Panc1 (cell line): ENCODE measurements at regions not wholly inside any gene's neighbourhood (a gene's known extent, or its start where the extent isn't known, plus 50 kb on each side); places are given as distances from the start of the nearest gene placed in this dataset.

ENCODE experiments used
- ATAC-seq: fragments of 200-7000 bp; cut with Tn5 transposase; 2 replicates; pipeline ENCODE4 v1.9.1; 2020; ENCODE audit warnings: mild to moderate bottlenecking, moderate library complexity
- BruUV-seq: library from RNA; stranded (reverse); fragments of 400-500 nt; replicated peaks from 2 replicates; lab custom pipeline; 2021; lab: Mats Ljungman, UMichigan
- CTCF ChIA-PET: fragments of 300-600 bp; sonication (Branson Sonifier 250); formaldehyde crosslinking; loops from one replicate; lab custom pipeline; 2022; ENCODE audit warnings: antibody characterized with exemption; lab: Charles Lee
- POLR2A ChIA-PET: fragments of 300-600 bp; sonication (Branson Sonifier 250); formaldehyde crosslinking; loops from one replicate; lab custom pipeline; 2022; ENCODE audit warnings: antibody characterized with exemption; lab: Charles Lee
- DNase-seq: peaks from one replicate; pipeline ENCODE4 v3.0.0-alpha.2; 2010; ENCODE audit warnings: low read depth, low spot score
- H3K27ac ChIP-seq: 2 replicates; pipeline ENCODE4 v1.5.1; 2011; ENCODE audit warnings: mild to moderate bottlenecking, low read length, inconsistent platforms
- H3K27me3 ChIP-seq: fragments of 200-500 bp; sonication (Bioruptor generic); 2 replicates; pipeline ENCODE4 v1.6.0; 2014; ENCODE audit warnings: low read length, inconsistent platforms; ENCODE audit not compliant: control insufficient read depth, insufficient read depth
- H3K36me3 ChIP-seq: fragments of 200-500 bp; sonication (Bioruptor generic); 2 replicates; pipeline ENCODE4 v1.5.1; 2014; ENCODE audit warnings: inconsistent platforms, mild to moderate bottlenecking, low read length, moderate library complexity; ENCODE audit not compliant: control insufficient read depth, insufficient read depth
- H3K4me1 ChIP-seq: 2 replicates; pipeline ENCODE4 v1.5.1; 2011; ENCODE audit warnings: inconsistent platforms, mild to moderate bottlenecking, low read length, moderate library complexity; ENCODE audit not compliant: control insufficient read depth, insufficient read depth
- H3K4me3 ChIP-seq, 2 experiments: 2 replicates each; pipeline ENCODE4 v1.5.1; 2011 to 2012; ENCODE audit warnings: low read depth in 2 of 2, low read length in 2 of 2, mild to moderate bottlenecking in 2 of 2, inconsistent platforms in 1 of 2, moderate library complexity in 1 of 2
- H3K9me3 ChIP-seq: fragments of 200-500 bp; sonication (Bioruptor generic); 2 replicates; pipeline ENCODE4 v1.5.1; 2014; ENCODE audit warnings: low read depth, mild to moderate bottlenecking, inconsistent platforms, low read length, moderate library complexity; ENCODE audit not compliant: control insufficient read depth, insufficient read depth
- POLR2AphosphoS5 ChIP-seq: IDR thresholded peaks from 2 replicates; pipeline ENCODE4 v1.6.1; 2012; ENCODE audit warnings: mild to moderate bottlenecking, low read depth, low read length, moderate library complexity
- SIN3A ChIP-seq: IDR thresholded peaks from 2 replicates; pipeline ENCODE4 v1.6.1; 2012; ENCODE audit warnings: low read depth, mild to moderate bottlenecking, low read length, moderate library complexity, borderline replicate concordance; ENCODE audit not compliant: insufficient read depth
- TCF7L2 ChIP-seq: IDR thresholded peaks from 2 replicates; pipeline ENCODE4 v1.6.1; 2011; ENCODE audit warnings: mild to moderate bottlenecking, low read depth, low read length, inconsistent platforms
- in situ Hi-C: cut with HindIII; loops from 2 replicates; pipeline ENCODE4 v1.10.0; 2016; ENCODE audit warnings: low sequenced_read_pairs, low pct_unique_long_range_greater_than_20kb
- intact Hi-C: fragments of 100-400 bp; cut with micrococcal nuclease; formaldehyde crosslinking; loops from one replicate; pipeline ENCODE4 v1.10.0; 2022; ENCODE audit not compliant: unreplicated experiment
- TF ChIP-seq, protein P1 (sequence below): fragments of 450-650 bp; IDR thresholded peaks from 2 replicates; pipeline ENCODE4 v1.5.1; 2017; ENCODE audit warnings: mild to moderate bottlenecking
- TF ChIP-seq, protein P2 (sequence below), 2 experiments: IDR thresholded peaks; 2 replicates each; pipeline ENCODE4 v1.6.1; 2011 to 2012; ENCODE audit warnings: low read depth in 2 of 2, control low read depth in 1 of 2, low read length in 1 of 2, mild to moderate bottlenecking in 1 of 2, moderate library complexity in 1 of 2; ENCODE audit not compliant: insufficient read depth in 1 of 2

DNA sequence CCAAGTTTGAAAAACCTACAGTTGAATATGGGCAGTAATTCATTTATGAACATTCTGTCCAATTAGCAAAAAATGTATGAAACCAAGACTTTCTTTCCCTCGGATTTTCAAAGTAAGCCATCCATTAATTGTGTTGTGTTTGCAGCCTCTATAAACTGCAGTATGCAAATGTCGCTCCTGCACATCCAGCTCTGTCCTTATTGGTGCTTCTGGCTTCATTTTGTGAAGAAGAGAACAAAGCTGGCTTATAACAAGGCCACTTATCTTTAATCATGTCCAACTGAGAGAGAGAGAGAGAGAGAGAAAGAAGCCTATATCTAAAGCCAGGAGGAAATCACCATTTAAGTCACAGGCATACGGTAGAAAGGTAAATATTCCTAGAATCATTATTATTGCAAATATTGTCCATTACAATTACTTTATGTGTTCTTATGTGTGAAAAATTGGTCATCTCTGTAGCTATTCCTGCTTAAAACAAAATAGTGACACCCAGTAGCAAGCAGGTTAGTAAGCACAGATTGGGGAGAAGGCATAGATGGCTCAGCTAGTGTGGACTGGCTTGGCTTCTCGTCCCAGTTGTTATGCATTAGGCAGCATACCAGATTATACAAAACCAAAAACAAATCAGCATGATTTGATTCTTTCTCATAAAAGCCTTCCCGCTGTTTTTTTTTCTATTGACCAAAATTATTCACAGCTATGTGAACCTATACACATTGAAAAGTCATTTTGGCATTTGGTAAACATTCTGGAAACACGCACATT, 726.4 kb upstream of the SOX11 start:
- no TSS peak for BruUV-seq
- Histone ChIP-seq H3K4me3 (no peak overlapping the region), H3K9me3 (no peaks in the 10 kb centered on the region), H3K27me3 (no peaks in the 10 kb centered on the region), H3K36me3 (no peaks in the 10 kb centered on the region), H3K4me1 (no peaks in the 10 kb centered on the region), H3K27ac (no peak overlapping the region)
- ATAC-seq = no peak
- TF ChIP-seq SIN3A (no peak), POLR2AphosphoS5 (no peak), TCF7L2 (no peak)
- TF ChIP-seq, protein P1, sequence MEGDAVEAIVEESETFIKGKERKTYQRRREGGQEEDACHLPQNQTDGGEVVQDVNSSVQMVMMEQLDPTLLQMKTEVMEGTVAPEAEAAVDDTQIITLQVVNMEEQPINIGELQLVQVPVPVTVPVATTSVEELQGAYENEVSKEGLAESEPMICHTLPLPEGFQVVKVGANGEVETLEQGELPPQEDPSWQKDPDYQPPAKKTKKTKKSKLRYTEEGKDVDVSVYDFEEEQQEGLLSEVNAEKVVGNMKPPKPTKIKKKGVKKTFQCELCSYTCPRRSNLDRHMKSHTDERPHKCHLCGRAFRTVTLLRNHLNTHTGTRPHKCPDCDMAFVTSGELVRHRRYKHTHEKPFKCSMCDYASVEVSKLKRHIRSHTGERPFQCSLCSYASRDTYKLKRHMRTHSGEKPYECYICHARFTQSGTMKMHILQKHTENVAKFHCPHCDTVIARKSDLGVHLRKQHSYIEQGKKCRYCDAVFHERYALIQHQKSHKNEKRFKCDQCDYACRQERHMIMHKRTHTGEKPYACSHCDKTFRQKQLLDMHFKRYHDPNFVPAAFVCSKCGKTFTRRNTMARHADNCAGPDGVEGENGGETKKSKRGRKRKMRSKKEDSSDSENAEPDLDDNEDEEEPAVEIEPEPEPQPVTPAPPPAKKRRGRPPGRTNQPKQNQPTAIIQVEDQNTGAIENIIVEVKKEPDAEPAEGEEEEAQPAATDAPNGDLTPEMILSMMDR = no peak
- TF ChIP-seq, protein P2, sequence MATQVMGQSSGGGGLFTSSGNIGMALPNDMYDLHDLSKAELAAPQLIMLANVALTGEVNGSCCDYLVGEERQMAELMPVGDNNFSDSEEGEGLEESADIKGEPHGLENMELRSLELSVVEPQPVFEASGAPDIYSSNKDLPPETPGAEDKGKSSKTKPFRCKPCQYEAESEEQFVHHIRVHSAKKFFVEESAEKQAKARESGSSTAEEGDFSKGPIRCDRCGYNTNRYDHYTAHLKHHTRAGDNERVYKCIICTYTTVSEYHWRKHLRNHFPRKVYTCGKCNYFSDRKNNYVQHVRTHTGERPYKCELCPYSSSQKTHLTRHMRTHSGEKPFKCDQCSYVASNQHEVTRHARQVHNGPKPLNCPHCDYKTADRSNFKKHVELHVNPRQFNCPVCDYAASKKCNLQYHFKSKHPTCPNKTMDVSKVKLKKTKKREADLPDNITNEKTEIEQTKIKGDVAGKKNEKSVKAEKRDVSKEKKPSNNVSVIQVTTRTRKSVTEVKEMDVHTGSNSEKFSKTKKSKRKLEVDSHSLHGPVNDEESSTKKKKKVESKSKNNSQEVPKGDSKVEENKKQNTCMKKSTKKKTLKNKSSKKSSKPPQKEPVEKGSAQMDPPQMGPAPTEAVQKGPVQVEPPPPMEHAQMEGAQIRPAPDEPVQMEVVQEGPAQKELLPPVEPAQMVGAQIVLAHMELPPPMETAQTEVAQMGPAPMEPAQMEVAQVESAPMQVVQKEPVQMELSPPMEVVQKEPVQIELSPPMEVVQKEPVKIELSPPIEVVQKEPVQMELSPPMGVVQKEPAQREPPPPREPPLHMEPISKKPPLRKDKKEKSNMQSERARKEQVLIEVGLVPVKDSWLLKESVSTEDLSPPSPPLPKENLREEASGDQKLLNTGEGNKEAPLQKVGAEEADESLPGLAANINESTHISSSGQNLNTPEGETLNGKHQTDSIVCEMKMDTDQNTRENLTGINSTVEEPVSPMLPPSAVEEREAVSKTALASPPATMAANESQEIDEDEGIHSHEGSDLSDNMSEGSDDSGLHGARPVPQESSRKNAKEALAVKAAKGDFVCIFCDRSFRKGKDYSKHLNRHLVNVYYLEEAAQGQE (IDR thresholded peaks at IDR 0.05; ENCODE audit: insufficient read depth in 1 of 2, low read depth in 2 of 2, low read length in 1 of 2) = no peak
- intact Hi-C loops = no loop called here
- in situ Hi-C loops = no loop called here
- no peak for DNase-seq
- ChIA-PET CTCF (no interaction called here), POLR2A (interaction anchor here (0.6 kb wide), 1 partner anchor 225 kb away, joined by 6 read pairs; no protein-coding TSS in a partner anchor)

DNA sequence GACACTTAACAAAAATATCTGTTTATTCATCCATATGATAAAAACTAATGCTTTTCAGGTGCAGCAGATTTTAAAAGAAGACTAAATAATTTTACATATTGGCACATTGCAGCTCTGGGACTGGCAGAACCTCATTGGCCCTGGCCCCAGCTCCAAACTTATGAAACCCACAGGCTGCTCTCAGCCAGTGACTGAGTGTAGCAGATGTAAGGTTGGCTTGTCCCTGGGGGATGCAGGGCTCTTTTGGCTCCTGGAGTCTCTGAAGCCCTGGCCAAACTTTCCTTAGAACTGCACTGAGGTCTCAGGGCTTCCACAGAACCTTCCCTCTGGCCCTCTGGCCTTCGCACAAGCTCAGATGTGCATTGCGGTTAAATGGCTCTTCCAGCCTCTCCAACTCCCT, 725.0 kb upstream of the SOX11 start:
- intact Hi-C loops = no loop called here
- no peak for ATAC-seq
- H3K9me3 ChIP-seq = no peaks in the 10 kb centered on the region

More for the DNA sequence above, 725.0 kb upstream of the SOX11 start:
- no peak for DNase-seq
- CTCF ChIA-PET = no interaction called here
- TF ChIP-seq SIN3A (no peak), TCF7L2 (no peak), POLR2AphosphoS5 (no peak)
- TF ChIP-seq, protein P2 (IDR thresholded peaks at IDR 0.05; ENCODE audit: insufficient read depth in 1 of 2, low read depth in 2 of 2, low read length in 1 of 2) = no peak
- TF ChIP-seq, protein P1 = no peak
- Histone ChIP-seq H3K27me3 (no peaks in the 10 kb centered on the region), H3K27ac (no peak overlapping the region), H3K4me1 (no peaks in the 10 kb centered on the region), H3K4me3 (no peak overlapping the region), H3K36me3 (no peaks in the 10 kb centered on the region)
- in situ Hi-C loops = no loop called here
- POLR2A ChIA-PET = no interaction called here
- BruUV-seq = no TSS peak
